Skeletal muscle tissue (tissue), 3 donors: ENCODE measurements at regions not wholly inside any gene's neighbourhood (a gene's known extent, or its start where the extent isn't known, plus 50 kb on each side); places are given as distances from the start of the nearest gene placed in this dataset.

Experiments
- H3K27ac ChIP-seq: one replicate; pipeline ENCODE4 v1.7.0; 2013; ENCODE audit warnings: mild to moderate bottlenecking, low read depth, low read length, inconsistent platforms
- H3K27me3 ChIP-seq, 3 donors: one replicate each; pipeline ENCODE4 v1.7.0; 2013; ENCODE audit warnings: low read length in 3 of 3; ENCODE audit not compliant: control insufficient read depth in 3 of 3, insufficient read depth in 3 of 3
- H3K36me3 ChIP-seq, 3 donors: one replicate each; pipeline ENCODE4 v1.7.0; 2013; ENCODE audit warnings: low read length in 3 of 3; ENCODE audit not compliant: control insufficient read depth in 3 of 3, insufficient read depth in 3 of 3
- H3K4me1 ChIP-seq, 3 donors: one replicate each; pipeline ENCODE4 v1.7.0; 2013; ENCODE audit warnings: low read length in 3 of 3, mild to moderate bottlenecking in 3 of 3; ENCODE audit not compliant: control insufficient read depth in 3 of 3, insufficient read depth in 3 of 3
- H3K4me3 ChIP-seq, 3 donors: one replicate each; pipeline ENCODE4 v1.7.0; 2013; ENCODE audit warnings: low read length in 3 of 3
- H3K9ac ChIP-seq, 3 donors: one replicate each; pipeline ENCODE4 v1.7.0; 2013; ENCODE audit warnings: low read length in 3 of 3, mild to moderate bottlenecking in 3 of 3, moderate library complexity in 2 of 3, low read depth in 1 of 3
- H3K9me3 ChIP-seq, 3 donors: one replicate each; pipeline ENCODE4 v1.7.0; 2013; ENCODE audit warnings: low read length in 3 of 3; ENCODE audit not compliant: control insufficient read depth in 3 of 3
- donor health status: Osteomylitis.

DNA sequence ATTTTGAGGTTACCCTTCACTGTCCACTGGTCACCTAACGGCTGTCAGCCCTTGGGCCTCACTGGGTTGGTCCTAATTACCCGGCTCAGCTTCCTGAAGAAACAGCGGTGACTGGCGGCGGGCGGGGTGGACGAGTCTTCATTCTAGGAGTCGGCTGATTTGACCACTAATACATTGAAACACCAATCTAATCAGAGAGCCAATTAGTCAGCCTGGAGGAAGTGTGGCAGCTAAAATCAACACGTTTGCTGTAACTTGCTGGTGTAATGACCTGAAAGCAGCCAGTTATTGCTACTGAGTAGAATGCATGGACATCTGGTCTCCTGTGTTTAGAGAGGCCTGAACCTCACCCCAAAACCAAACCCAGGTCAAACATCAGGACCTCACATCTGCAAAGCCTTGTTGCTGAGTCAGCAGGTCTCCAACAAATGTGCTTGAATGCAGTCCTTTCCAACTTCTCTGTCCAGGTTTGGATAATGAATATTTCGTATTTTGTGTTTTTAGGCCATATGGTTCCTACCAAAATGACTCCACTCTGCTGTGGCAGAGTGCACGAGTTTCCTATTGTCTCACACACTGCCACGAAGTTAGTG, 496.4 kb downstream of the BRD1 start:
- Histone ChIP-seq H3K9ac (no peak overlapping the region), H3K4me3 (no peak overlapping the region), H3K36me3 (no peaks in the 10 kb centered on the region), H3K4me1 (no peaks in the 10 kb centered on the region), H3K27ac (no peak overlapping the region), H3K27me3 (peaks cover 0 to 21% (median 7%) of the 10 kb centered on the region in 3 donors), H3K9me3 (peaks cover 0 to 2% (median 2%) of the 10 kb centered on the region in 3 donors)

- peaks cover 0 to 2% (median 2%) of the 10 kb centered on the region in 3 donors for H3K9me3 ChIP-seq
- H3K27ac ChIP-seq, result no peak overlapping the region
- H3K36me3 ChIP-seq, result no peaks in the 10 kb centered on the region
- no peak overlapping the region for H3K9ac ChIP-seq
- no peak overlapping the region for H3K4me3 ChIP-seq
- no peaks in the 10 kb centered on the region for H3K4me1 ChIP-seq
- peaks cover 0 to 21% (median 7%) of the 10 kb centered on the region in 3 donors for H3K27me3 ChIP-seq
Observed at GRCh38 chr22:49330421-49331222, 497.1 kb downstream of the BRD1 start.

- Histone ChIP-seq H3K27ac (no peak overlapping the region), H3K36me3 (no peaks in the 10 kb centered on the region), H3K9me3 (peaks cover 0 to 2% (median 2%) of the 10 kb centered on the region in 3 donors), H3K4me3 (no peak overlapping the region), H3K27me3 (peaks cover 0 to 16% (median 10%) of the 10 kb centered on the region in 3 donors), H3K9ac (no peak overlapping the region), H3K4me1 (no peaks in the 10 kb centered on the region)
Observed at GRCh38 chr22:49329636-49330035, 498.0 kb downstream of the BRD1 start.

GRCh38 chr22:49328630-49329405, 498.9 kb downstream of the BRD1 start:
- Histone ChIP-seq H3K36me3 (no peaks in the 10 kb centered on the region), H3K9ac (no peak overlapping the region), H3K4me1 (no peaks in the 10 kb centered on the region), H3K9me3 (peaks cover 0 to 2% (median 2%) of the 10 kb centered on the region in 3 donors), H3K4me3 (no peak overlapping the region), H3K27me3 (peaks cover 2 to 17% (median 13%) of the 10 kb centered on the region in 3 donors), H3K27ac (no peak overlapping the region)

- Histone ChIP-seq H3K4me1 (no peaks in the 10 kb centered on the region), H3K27me3 (peaks cover 9 to 20% (median 19%) of the 10 kb centered on the region in 3 donors), H3K9ac (no peak overlapping the region)
Observed at GRCh38 chr22:49328118-49328475, 499.6 kb downstream of the BRD1 start.

DNA sequence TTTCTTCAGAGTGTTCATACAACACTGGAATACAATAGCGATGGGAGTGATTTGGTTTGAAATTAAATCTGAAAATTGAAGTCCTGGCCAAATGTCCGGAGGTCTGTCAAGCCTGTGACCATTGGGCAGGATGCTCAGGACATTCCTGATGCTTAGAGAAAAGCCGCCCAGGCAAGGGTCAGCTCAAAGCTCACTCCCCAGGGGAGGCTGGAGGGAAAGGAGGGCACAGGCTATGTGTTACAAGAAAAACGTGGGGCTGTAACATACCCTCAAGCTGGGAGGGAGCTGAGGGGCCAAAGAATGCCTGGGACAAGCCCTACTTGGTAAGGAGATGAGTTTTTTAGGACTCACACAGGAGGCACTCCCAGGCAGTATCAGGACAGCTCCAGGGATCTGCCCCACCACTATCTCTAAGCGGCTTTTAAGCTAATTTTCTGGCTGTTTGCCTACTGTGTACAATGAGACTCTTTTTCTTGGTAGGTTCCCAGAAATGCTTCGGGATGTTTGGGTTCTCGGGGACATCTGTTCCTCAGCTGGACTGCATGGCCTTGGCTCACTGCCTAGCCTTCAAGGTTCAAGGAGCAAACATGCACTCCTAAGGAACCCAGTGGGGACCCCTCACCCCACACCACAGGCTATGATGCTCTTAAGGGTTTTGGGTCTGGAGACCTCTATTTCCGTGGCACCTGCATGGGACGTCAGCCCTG, 500.1 kb downstream of the BRD1 start:
- H3K4me3 ChIP-seq, result no peak overlapping the region
- H3K9me3 ChIP-seq, result peaks cover 0 to 2% (median 2%) of the 10 kb centered on the region in 3 donors
- no peak overlapping the region for H3K9ac ChIP-seq
- no peaks in the 10 kb centered on the region for H3K36me3 ChIP-seq
- peaks cover 10 to 25% (median 19%) of the 10 kb centered on the region in 3 donors for H3K27me3 ChIP-seq
- no peaks in the 10 kb centered on the region for H3K4me1 ChIP-seq
- H3K27ac ChIP-seq, result no peak overlapping the region

More at GRCh38 chr22:49328118-49328475, 499.6 kb downstream of the BRD1 start:
- Histone ChIP-seq H3K4me3 (no peak overlapping the region), H3K27ac (no peak overlapping the region), H3K36me3 (no peaks in the 10 kb centered on the region), H3K9me3 (peaks cover 0 to 2% (median 2%) of the 10 kb centered on the region in 3 donors)

- H3K4me3 ChIP-seq, result no peak overlapping the region
- H3K9ac ChIP-seq, result no peak overlapping the region
- no peaks in the 10 kb centered on the region for H3K36me3 ChIP-seq
- H3K4me1 ChIP-seq, result no peaks in the 10 kb centered on the region
- H3K27ac ChIP-seq, result no peak overlapping the region
- H3K9me3 ChIP-seq, result peaks cover 0 to 2% (median 2%) of the 10 kb centered on the region in 3 donors
- peaks cover 14 to 29% (median 19%) of the 10 kb centered on the region in 3 donors for H3K27me3 ChIP-seq
Observed at GRCh38 chr22:49326558-49326957, 501.1 kb downstream of the BRD1 start.

DNA sequence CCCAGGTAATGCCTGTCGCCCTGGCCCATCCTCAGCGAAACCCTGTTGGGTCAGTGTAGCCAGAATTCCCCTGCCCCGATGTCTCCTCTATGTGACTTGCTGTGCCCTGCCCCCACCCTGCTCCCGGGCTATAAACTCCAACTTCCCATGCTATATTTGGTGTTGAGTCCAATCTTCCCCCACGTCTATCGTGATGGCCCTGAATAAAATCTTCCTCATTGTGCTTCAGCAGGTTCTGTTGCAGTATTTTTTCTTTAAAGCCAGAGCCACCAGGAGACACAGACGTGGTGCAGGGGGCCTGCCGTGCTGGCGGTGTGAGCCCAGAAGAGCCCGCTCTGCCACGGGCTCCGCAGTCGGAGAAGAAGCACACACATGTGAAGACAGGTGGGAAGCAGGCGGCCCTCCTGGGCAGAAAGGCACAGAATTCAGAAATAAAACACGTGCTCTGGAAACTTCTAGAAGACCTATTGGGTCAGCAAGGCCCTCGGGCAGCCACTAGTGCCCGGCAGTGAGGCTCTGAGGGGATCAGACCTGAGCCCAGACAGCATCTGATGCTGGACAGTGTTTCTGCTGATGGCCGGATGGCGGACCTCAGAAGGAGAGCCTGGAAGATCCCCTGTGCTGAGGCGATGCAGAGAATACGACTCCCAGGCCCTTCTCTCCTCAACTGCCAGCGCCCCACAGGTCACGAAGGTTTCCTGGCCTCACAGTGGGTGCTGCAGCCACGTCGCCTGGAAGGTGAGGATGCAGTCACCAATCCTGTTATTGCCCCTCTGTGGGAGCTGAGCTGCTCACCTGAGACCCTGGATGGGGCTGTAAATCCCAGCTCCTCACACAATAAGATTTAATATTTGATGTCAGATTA, 501.9 kb downstream of the BRD1 start:
- Histone ChIP-seq H3K4me1 (no peaks in the 10 kb centered on the region), H3K27me3 (peaks cover 14 to 31% (median 19%) of the 10 kb centered on the region in 3 donors)

More for the DNA sequence above, 501.9 kb downstream of the BRD1 start:
- Histone ChIP-seq H3K9me3 (peaks cover 0 to 2% (median 2%) of the 10 kb centered on the region in 3 donors), H3K27ac (no peak overlapping the region), H3K9ac (no peak overlapping the region), H3K36me3 (no peaks in the 10 kb centered on the region), H3K4me3 (no peak overlapping the region)
